H1 (cell line): ENCODE measurements at regions not wholly inside any gene's neighbourhood (a gene's known extent, or its start where the extent isn't known, plus 50 kb on each side); places are given as distances from the start of the nearest gene placed in this dataset.

ENCODE experiments used
- CTCF ChIA-PET: fragments of 300-600 bp; sonication (Branson Sonifier 250); formaldehyde crosslinking; loops from one replicate; lab custom pipeline; 2021; ENCODE audit not compliant: partially characterized antibody; lab: Charles Lee
- POLR2A ChIA-PET: fragments of 300-600 bp; sonication (Branson Sonifier 250); formaldehyde crosslinking; loops from one replicate; lab custom pipeline; 2021; ENCODE audit warnings: inconsistent platforms; ENCODE audit not compliant: partially characterized antibody; lab: Charles Lee
- DNase-seq, 2 experiments: peaks; one replicate each; pipeline versions ENCODE4 v3.0.0 to v3.0.0-alpha.2; 2010 to 2022; ENCODE audit warnings: low spot score in 2 of 2, low read depth in 1 of 2, mixed read lengths in 1 of 2
- FAIRE-seq: peaks from 2 replicates; lab custom pipeline; 2011; peaks lifted over from hg19 to GRCh38; lab: Jason Lieb, UNC
- H2AFZ ChIP-seq: 2 replicates; pipeline ENCODE4 v1.8.1; 2012; ENCODE audit warnings: low read length, inconsistent platforms
- H2AK5ac ChIP-seq: 2 replicates; pipeline ENCODE4 v1.6.1; 2013; ENCODE audit warnings: low read depth, low read length
- H2BK120ac ChIP-seq: replicated peaks from 2 replicates; pipeline ENCODE3; 2013; ENCODE audit warnings: low read depth, low read length, inconsistent platforms
- H2BK12ac ChIP-seq: 2 replicates; pipeline ENCODE4 v1.6.1; 2013; ENCODE audit warnings: low read depth, low read length
- H2BK15ac ChIP-seq: 2 replicates; pipeline ENCODE4 v1.6.1; 2013; ENCODE audit warnings: low read length
- H2BK20ac ChIP-seq: 2 replicates; pipeline ENCODE4 v1.6.1; 2013; ENCODE audit warnings: low read length
- H2BK5ac ChIP-seq: 2 replicates; pipeline ENCODE4 v1.6.1; 2013; ENCODE audit warnings: low read depth, low read length
- H3K14ac ChIP-seq: 2 replicates; pipeline ENCODE4 v1.6.1; 2013; ENCODE audit warnings: inconsistent platforms; ENCODE audit not compliant: insufficient read length
- H3K18ac ChIP-seq: 2 replicates; pipeline ENCODE4 v1.6.1; 2013; ENCODE audit warnings: low read length; ENCODE audit errors: extremely low read depth
- H3K23ac ChIP-seq: 2 replicates; pipeline ENCODE4 v1.6.1; 2013; ENCODE audit warnings: inconsistent platforms; ENCODE audit not compliant: insufficient read length
- H3K23me2 ChIP-seq: 2 replicates; pipeline ENCODE4 v1.6.1; 2013; ENCODE audit warnings: low read depth, low read length
- H3K27ac ChIP-seq: 2 replicates; pipeline ENCODE4 v1.6.1; 2011; ENCODE audit warnings: low read depth, low read length, inconsistent platforms
- H3K27me3 ChIP-seq, 4 experiments: replicated peaks in 1 of 4; 1 replicate in 1 of 4; 2 replicates in 3 of 4; pipeline versions ENCODE4 v1.6.1 to v1.8.1; 2011 to 2013; ENCODE audit warnings: low read length in 3 of 4, mild to moderate bottlenecking in 3 of 4, inconsistent platforms in 2 of 4, mixed read lengths in 2 of 4, moderate library complexity in 1 of 4; ENCODE audit not compliant: control insufficient read depth in 3 of 4, insufficient read depth in 3 of 4; ENCODE audit errors: extremely low read depth in 1 of 4
- H3K36me3 ChIP-seq, 4 experiments: 2 replicates each; pipeline versions ENCODE4 v1.6.1 to v1.8.1; 2011 to 2013; ENCODE audit warnings: mild to moderate bottlenecking in 4 of 4, low read length in 3 of 4, moderate library complexity in 2 of 4, control low read depth in 1 of 4, inconsistent platforms in 1 of 4; ENCODE audit not compliant: insufficient read depth in 4 of 4, control insufficient read depth in 2 of 4
- H3K4ac ChIP-seq: replicated peaks from 2 replicates; pipeline ENCODE3; 2013; ENCODE audit warnings: low read length, low read depth, mixed read lengths, inconsistent platforms; ENCODE audit not compliant: insufficient read length
- H3K4me1 ChIP-seq, 4 experiments: replicated peaks in 1 of 4; 1 replicate in 1 of 4; 2 replicates in 3 of 4; pipeline versions ENCODE4 v1.6.1 to v1.8.1; 2011 to 2013; ENCODE audit warnings: low read length in 3 of 4, inconsistent platforms in 2 of 4, mixed read lengths in 1 of 4; ENCODE audit not compliant: insufficient read depth in 4 of 4, control insufficient read depth in 3 of 4
- H3K4me2 ChIP-seq, 2 experiments: 2 replicates each; pipeline versions ENCODE4 v1.6.1 to v1.8.1; 2011 to 2013; ENCODE audit warnings: low read depth in 2 of 2, low read length in 2 of 2, control low read depth in 1 of 2, inconsistent platforms in 1 of 2, mild to moderate bottlenecking in 1 of 2; ENCODE audit not compliant: insufficient read depth in 1 of 2
- H3K4me3 ChIP-seq, 4 experiments: fragments of 200-600, 300-600 bp in 1 of 4; sonication (generic), shearing (Covaris generic), sonication (Bioruptor Twin) in 1 of 4; 2 replicates each; pipeline versions ENCODE4 v1.5.1 to v1.8.1; 2011 to 2016; ENCODE audit warnings: low read length in 4 of 4, low read depth in 3 of 4, control low read depth in 2 of 4, inconsistent platforms in 2 of 4, mild to moderate bottlenecking in 2 of 4, mixed read lengths in 1 of 4, moderate library complexity in 1 of 4; ENCODE audit not compliant: insufficient read depth in 2 of 4; ENCODE audit errors: extremely low read depth in 1 of 4
- H3K56ac ChIP-seq: replicated peaks from 2 replicates; pipeline ENCODE3; 2013; ENCODE audit warnings: low read depth, mild to moderate bottlenecking, mixed read lengths, low read length, inconsistent platforms; ENCODE audit not compliant: insufficient read length
- H3K79me1 ChIP-seq: 2 replicates; pipeline ENCODE4 v1.6.1; 2013; ENCODE audit warnings: low read depth, low read length, control low read depth
- H3K79me2 ChIP-seq, 2 experiments: 2 replicates each; pipeline versions ENCODE4 v1.6.1 to v1.8.1; 2012 to 2013; ENCODE audit warnings: low read length in 2 of 2, mild to moderate bottlenecking in 2 of 2, inconsistent platforms in 1 of 2; ENCODE audit not compliant: insufficient read depth in 2 of 2, control insufficient read depth in 1 of 2
- H3K9ac ChIP-seq, 4 experiments: replicated peaks in 1 of 4; 1 replicate in 1 of 4; 2 replicates in 3 of 4; pipeline versions ENCODE4 v1.6.1 to v1.8.1; 2011 to 2013; ENCODE audit warnings: low read depth in 3 of 4, low read length in 3 of 4, control low read depth in 2 of 4, mild to moderate bottlenecking in 2 of 4, moderate library complexity in 2 of 4, inconsistent platforms in 1 of 4; ENCODE audit errors: extremely low read depth in 1 of 4
- H3K9me3 ChIP-seq, 2 experiments: 2 replicates each; pipeline versions ENCODE4 v1.6.1 to v1.8.1; 2012 to 2013; ENCODE audit warnings: mild to moderate bottlenecking in 2 of 2, moderate library complexity in 2 of 2, control low read depth in 1 of 2, inconsistent platforms in 1 of 2, low read depth in 1 of 2, low read length in 1 of 2, mixed read lengths in 1 of 2; ENCODE audit not compliant: insufficient read depth in 2 of 2
- H4K20me1 ChIP-seq, 2 experiments: replicated peaks in 1 of 2; 2 replicates each; pipeline versions ENCODE3 to v1.8.1; 2011 to 2013; ENCODE audit warnings: inconsistent platforms in 2 of 2, low read length in 2 of 2, mild to moderate bottlenecking in 1 of 2; ENCODE audit not compliant: insufficient read depth in 2 of 2, control insufficient read depth in 1 of 2
- H4K5ac ChIP-seq: 2 replicates; pipeline ENCODE4 v1.6.1; 2013; ENCODE audit warnings: low read length, low read depth, mixed read lengths, inconsistent platforms; ENCODE audit not compliant: insufficient read length
- H4K8ac ChIP-seq: 2 replicates; pipeline ENCODE4 v1.8.0; 2013; ENCODE audit warnings: mild to moderate bottlenecking, moderate library complexity, low read length, inconsistent platforms; ENCODE audit not compliant: insufficient read depth; ENCODE audit errors: extremely low read depth
- H4K91ac ChIP-seq: replicated peaks from 2 replicates; pipeline ENCODE3; 2013; ENCODE audit warnings: low read length, mixed read lengths, inconsistent platforms; ENCODE audit not compliant: insufficient read length
- BACH1 ChIP-seq: IDR thresholded peaks from 2 replicates; pipeline ENCODE4 v1.6.1; 2012; ENCODE audit warnings: low read length, improper control_type of control experiment
- EZH2 ChIP-seq: fragments of 200-600 bp; sonication (generic); IDR thresholded peaks from 2 replicates; pipeline ENCODE4 v1.7.1; 2012; ENCODE audit warnings: low read depth, mild to moderate bottlenecking, moderate library complexity, low read length, inconsistent platforms; ENCODE audit not compliant: severe bottlenecking
- HDAC6 ChIP-seq: IDR thresholded peaks from one replicate; pipeline ENCODE4 v1.7.1; 2012; ENCODE audit warnings: low read depth, mild to moderate bottlenecking, inconsistent platforms, low read length, moderate library complexity
- PHF8 ChIP-seq: fragments of 200-600 bp; sonication (generic); conservative IDR thresholded peaks from 2 replicates; pipeline ENCODE4 v1.7.1; 2012; ENCODE audit warnings: low read depth, mild to moderate bottlenecking, inconsistent platforms, low read length, moderate library complexity
- RFX5 ChIP-seq: IDR thresholded peaks from 2 replicates; pipeline ENCODE4 v1.6.1; 2011; ENCODE audit warnings: low read depth, low read length, improper control_type of control experiment, borderline replicate concordance
- WGBS, 2 experiments: shearing (Covaris generic) in 1 of 2; methylation state at CpG; one replicate each; pipeline versions ENCODE4 v1.1.6 to v1.1.7; 2013 to 2015; ENCODE audit warnings: low lambda C conversion rate in 2 of 2, mixed read lengths in 2 of 2, inconsistent platforms in 1 of 2, low coverage in 1 of 2, missing lambda C conversion rate in 1 of 2; ENCODE audit not compliant: insufficient replicate concordance in 2 of 2, insufficient coverage in 1 of 2, insufficient read length in 1 of 2; ENCODE audit errors: extremely low coverage in 1 of 2, missing lambda C conversion rate in 1 of 2; 5-methylcytosine and 5-hydroxymethylcytosine counted together
- TF ChIP-seq, protein P1 (sequence below): IDR thresholded peaks from 2 replicates; pipeline ENCODE4 v1.6.1; 2011; ENCODE audit warnings: low read length, improper control_type of control experiment

- DNase-seq (no peak), FAIRE-seq (no peak)
- Histone ChIP-seq H4K20me1 (no peaks in the 10 kb centered on the region), H3K9ac (no peak overlapping the region), H3K79me2 (no peaks in the 10 kb centered on the region), H2BK15ac (no peak overlapping the region), H2BK12ac (no peak overlapping the region), H2AFZ (no peak overlapping the region), H2AK5ac (no peak overlapping the region), H3K9me3 (no peaks in the 10 kb centered on the region), H3K23me2 (no peaks in the 10 kb centered on the region; the same call in 1 of the 2 replicates), H3K23ac (no peak overlapping the region), H3K79me1 (no peaks in the 10 kb centered on the region), H2BK20ac (no peak overlapping the region), H3K27me3 (no peaks in the 10 kb centered on the region), H3K4me1 (peaks cover 0 to 3% (median 0%) of the 10 kb centered on the region in 4 experiments; a peak in 3 of 7 replicates), H2BK5ac (no peak overlapping the region), H3K18ac (no peak overlapping the region), H3K36me3 (no peaks in the 10 kb centered on the region), H2BK120ac (no peak overlapping the region), H3K4ac (no peak overlapping the region), H3K4me3 (no peak overlapping the region), H4K91ac (no peak overlapping the region), H3K4me2 (no peak overlapping the region), H3K27ac (no peak overlapping the region), H3K14ac (no peak overlapping the region), H4K5ac (no peak overlapping the region), H3K56ac (no peak overlapping the region), H4K8ac (no peak overlapping the region)
- 83% methylated on average over 2 of the region's 2 CpGs; no CpG with 5 or more reads in 1 of the 2 experiments for WGBS, 2 experiments
- ChIA-PET CTCF (interaction anchor here (1.0 kb wide), 1 partner anchor 10 kb away, joined by 3 read pairs; no protein-coding TSS in a partner anchor), POLR2A (no interaction called here)
- TF ChIP-seq HDAC6 (no peak), PHF8 (no peak), EZH2 (no peak), RFX5 (no peak), BACH1 (no peak)
- TF ChIP-seq, protein P1, sequence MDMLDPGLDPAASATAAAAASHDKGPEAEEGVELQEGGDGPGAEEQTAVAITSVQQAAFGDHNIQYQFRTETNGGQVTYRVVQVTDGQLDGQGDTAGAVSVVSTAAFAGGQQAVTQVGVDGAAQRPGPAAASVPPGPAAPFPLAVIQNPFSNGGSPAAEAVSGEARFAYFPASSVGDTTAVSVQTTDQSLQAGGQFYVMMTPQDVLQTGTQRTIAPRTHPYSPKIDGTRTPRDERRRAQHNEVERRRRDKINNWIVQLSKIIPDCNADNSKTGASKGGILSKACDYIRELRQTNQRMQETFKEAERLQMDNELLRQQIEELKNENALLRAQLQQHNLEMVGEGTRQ, result no peak
Measured at GRCh38 chr3:148205977-148206376, 491.7 kb upstream of the AGTR1 start.
